H7 (cell line): ENCODE measurements at regions not wholly inside any gene's neighbourhood (a gene's known extent, or its start where the extent isn't known, plus 50 kb on each side); places are given as distances from the start of the nearest gene placed in this dataset.
A peak's percentile ranks its signal among the peaks of the same experiment; 100 is the strongest.
"Not testable (repeated sequence)": the region's sequence is repeated elsewhere in the genome, so short reads cannot be mapped to it uniquely, and the experiment has no call there.

Experiments
- DNase-seq: peaks from one replicate; pipeline ENCODE4 v3.0.0; 2012
- H3K27me3 ChIP-seq: 2 replicates; pipeline ENCODE4 v1.6.0; 2011; ENCODE audit warnings: mild to moderate bottlenecking, low read length; ENCODE audit not compliant: control insufficient read depth, insufficient read depth
- H3K36me3 ChIP-seq: replicated peaks from 2 replicates; pipeline ENCODE4 v1.5.1; 2011; ENCODE audit warnings: low read length; ENCODE audit not compliant: control insufficient read depth, insufficient read depth
- H3K4me3 ChIP-seq: 2 replicates; pipeline ENCODE4 v1.5.1; 2011; ENCODE audit warnings: low read depth, mild to moderate bottlenecking, control low read depth, low read length, moderate library complexity; ENCODE audit not compliant: insufficient read depth

DNA sequence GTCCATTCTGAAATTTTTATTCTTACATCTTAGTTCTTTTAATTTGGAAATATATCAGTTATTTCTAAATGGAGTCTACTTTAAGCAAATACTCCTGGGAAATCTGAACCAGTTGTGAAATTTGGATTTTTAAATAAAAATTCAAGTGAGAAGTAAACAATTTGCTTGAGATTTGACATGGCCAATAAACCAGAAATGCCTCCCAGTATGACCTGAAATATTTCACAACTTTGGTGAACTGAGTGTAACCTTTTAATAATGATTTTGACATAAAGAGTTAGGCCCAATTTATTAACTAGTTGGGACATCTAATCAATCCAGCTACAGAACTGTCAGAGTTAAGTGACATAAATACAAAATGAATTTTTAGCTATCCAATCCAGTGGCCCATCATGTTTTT, 192.0 kb downstream of the ZC3H11B start:
- Histone ChIP-seq H3K36me3 (no peaks in the 10 kb centered on the region), H3K27me3 (no peaks in the 10 kb centered on the region), H3K4me3 (no peak overlapping the region)
- no peak for DNase-seq

DNA sequence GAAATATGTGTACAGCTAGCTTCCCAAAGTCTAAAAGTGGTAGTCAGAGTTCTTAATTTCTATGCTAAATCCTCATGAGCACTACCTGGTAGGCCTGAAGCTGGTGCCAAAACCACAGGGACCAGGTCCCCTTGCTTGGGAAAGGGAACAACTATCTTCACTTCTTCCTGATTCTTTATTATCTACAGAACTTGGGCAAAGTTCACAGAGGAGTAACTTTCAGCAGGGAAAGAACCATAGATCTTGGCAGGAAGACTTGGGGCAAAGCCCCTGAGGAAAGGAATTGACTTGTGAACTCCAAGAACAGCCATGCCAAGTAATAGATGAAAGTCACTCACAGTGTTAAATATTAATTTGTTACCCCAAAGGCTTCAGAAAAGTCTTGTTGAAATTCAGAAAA, 193.0 kb downstream of the ZC3H11B start:
- no peaks in the 10 kb centered on the region for H3K27me3 ChIP-seq
- H3K4me3 ChIP-seq: no peak overlapping the region
- no peaks in the 10 kb centered on the region for H3K36me3 ChIP-seq
- no peak for DNase-seq

DNA sequence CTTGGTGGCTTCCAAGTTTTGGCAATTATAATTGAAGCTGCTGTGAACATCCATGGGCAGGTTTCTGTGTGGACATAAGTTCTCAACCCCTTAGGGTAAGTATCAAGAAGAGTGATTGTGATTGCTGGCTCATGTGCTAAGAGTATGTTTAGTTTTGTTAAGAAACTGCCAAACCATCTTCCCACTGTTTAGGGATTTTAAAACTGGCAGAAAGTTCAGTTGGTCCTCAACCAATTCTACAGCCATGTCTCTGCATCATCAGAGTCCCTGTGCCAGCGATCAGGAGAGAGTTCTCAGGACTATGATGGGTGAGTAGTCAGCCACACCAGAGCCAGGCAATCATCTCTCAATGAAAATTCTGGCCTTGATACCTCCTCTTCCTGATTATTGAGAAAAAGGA, 193.8 kb downstream of the ZC3H11B start:
- no peaks in the 10 kb centered on the region for H3K36me3 ChIP-seq
- H3K4me3 ChIP-seq: no peak overlapping the region
- DNase-seq: no peak
- no peaks in the 10 kb centered on the region for H3K27me3 ChIP-seq

DNA sequence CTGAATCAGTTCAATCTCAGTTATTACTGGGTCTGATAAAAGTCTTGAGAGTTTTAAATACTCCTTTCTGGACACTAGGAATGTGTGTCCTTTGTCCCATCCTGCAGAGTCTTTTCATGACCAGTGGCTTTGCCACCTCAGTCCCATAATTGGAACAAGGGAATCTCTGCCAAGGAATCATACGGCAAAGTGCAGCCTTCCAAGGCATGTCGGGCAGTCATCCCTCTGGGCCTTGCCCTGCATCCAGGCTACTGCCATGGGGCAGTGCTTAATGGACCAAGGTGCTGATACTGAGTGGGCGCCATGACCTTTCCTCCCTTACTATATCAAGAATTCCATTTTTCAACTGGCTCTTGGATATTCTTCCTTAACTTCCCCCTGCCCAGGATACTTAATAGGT, 195.3 kb downstream of the ZC3H11B start:
- DNase-seq: no peak
- no peaks in the 10 kb centered on the region for H3K36me3 ChIP-seq
- no peaks in the 10 kb centered on the region for H3K27me3 ChIP-seq
- no peak overlapping the region for H3K4me3 ChIP-seq

DNA sequence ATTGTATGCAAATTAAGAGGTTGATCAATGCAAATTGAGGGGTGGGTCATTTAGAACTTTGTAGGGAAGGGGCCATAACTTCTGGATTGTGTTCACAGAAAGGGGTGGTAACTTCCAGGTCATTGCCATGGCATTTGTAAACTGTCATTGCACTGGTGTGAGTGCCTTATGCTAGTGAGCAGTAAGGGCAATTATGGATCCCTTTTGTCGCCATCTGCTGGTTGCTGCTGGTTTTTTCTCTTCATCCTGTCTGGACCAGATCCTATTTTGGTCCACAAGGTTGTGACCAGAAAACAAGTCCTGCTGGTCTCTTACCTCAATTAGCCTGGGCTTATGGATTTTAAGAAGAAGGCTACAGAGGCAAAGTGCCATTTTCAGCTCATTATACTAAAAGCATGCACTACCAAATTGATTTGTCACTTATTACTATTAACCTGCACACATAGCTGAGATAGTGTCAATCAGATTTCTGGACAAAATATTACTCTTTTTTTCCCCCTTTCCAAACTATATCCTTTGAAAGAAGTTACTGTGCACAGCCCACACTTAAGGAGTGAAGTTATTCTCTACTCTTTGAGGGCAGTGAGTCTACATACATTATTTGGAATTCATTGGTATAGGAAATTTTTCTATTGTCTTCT, 196.2 kb downstream of the ZC3H11B start:
- H3K36me3 ChIP-seq: no peaks in the 10 kb centered on the region
- no peak overlapping the region for H3K4me3 ChIP-seq
- no peaks in the 10 kb centered on the region for H3K27me3 ChIP-seq
- peak; percentile 19 for DNase-seq

DNA sequence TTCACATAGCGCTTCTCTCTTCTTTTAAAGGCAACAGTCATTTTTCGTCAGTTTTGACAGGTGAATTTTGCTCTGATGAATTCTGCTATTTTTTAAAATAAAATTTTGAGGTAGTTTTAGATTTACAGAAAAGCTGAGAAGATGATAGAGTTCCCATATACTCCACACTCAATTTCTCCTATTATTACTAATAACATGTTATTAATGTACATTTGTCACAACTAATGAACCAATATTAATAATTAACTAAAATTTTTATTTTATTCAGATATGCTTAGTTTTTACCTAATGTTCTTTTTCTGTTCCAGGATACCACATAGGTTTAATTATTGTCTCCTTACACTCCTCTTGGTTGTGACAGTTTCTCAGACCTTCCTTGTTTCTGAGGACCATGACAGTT, 197.0 kb downstream of the ZC3H11B start:
- Histone ChIP-seq H3K36me3 (no peaks in the 10 kb centered on the region), H3K4me3 (no peak overlapping the region), H3K27me3 (no peaks in the 10 kb centered on the region)
- no peak for DNase-seq

DNA sequence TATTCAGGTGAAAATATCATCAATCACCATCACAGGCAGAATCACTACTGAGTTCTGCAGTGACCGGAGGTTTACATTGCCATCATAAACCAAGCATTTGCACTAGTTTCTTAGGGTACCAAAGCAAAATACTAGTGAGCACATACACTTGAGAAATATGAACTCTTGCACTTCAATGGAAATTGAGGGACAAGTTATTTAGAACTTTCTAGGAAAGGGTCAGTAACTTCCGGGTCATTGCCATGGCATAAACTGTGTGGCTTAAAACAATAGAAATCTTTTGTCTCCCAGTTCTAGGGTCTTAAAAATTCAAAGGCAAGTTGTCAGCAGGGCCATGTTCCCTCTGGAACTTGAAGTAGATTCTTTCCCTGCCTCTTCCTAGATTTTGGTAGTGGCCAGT, 197.5 kb downstream of the ZC3H11B start:
- no peak overlapping the region for H3K4me3 ChIP-seq
- H3K36me3 ChIP-seq: no peaks in the 10 kb centered on the region
- DNase-seq: no peak
- no peaks in the 10 kb centered on the region for H3K27me3 ChIP-seq

DNA sequence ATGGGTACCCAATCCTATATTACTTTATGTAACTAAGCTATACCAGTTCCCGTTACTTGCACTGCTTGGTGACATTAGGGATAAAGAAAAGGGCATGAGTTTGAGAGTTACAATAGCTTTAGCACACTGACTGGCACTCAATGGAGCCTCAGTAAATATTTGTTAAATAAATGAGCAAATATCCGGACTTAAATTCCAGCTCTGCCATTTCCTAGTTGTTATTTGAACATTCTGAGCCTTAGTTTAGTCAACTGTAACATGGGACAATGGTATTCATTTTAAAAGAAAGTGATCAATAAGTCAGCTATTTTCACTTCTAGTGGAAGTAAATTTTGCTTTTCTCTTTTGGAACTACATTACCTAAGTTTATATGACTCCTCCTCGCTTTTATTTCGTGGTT, 198.7 kb downstream of the ZC3H11B start:
- no peak for DNase-seq
- Histone ChIP-seq H3K27me3 (no peaks in the 10 kb centered on the region), H3K36me3 (no peaks in the 10 kb centered on the region), H3K4me3 (no peak overlapping the region)

DNA sequence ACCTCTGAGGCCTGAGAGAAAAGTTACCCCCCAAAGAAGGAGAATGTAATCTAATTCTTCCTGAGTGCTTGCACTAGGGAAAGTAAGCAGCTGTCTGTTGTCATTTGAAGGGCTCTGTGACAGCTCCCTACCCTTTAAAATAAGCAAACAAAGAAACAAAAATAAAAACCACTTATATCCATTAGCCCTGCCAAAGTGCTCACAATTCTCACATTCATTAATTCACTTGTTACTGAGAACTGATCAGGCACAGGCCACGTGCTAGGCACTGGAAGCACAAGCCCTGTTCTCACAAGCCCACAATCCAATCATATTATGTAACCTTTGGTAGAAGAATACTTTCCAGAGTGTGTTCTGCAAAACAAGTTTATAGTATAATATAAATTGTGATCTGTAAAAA, 199.4 kb downstream of the ZC3H11B start:
- Histone ChIP-seq H3K36me3 (no peaks in the 10 kb centered on the region), H3K27me3 (no peaks in the 10 kb centered on the region), H3K4me3 (no peak overlapping the region)
- DNase-seq: no peak

DNA sequence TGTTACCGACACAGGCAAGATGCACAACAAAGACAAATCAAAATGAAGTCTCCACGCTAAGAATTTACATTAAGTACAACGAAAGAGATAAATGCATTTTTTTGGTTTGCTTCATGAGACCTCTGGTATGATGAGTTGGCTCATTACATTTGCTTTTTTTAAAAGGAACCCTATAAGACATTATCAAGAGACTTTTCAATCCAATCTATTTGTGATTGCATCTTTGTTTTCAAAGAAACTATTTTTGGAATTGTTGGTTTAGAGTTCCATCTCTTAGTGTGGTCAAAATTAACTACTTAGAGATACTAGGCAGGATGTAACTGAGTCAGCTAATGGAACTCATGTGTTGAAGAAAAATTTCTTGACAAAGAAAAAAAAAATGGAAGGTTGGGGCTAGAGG, 200.1 kb downstream of the ZC3H11B start:
- no peak for DNase-seq

DNA sequence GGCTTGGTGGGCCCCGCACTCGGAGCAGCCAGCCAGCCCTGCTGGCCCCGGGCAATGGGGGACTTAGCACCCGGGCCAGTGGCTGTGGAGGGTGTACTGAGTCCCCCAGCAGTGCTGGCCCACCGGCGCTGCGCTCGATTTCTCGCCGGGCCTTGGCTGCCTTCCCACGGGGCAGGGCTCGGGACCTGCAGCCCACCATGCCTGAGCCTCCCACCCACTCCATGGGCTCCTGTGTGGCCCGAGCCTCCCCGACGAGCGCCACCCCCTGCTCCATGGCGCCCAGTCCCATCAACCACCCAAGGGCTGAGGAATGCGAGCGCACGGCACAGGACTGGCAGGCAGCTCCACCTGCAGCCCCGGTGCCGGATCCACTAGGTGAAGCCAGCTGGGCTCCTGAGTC, 202.2 kb downstream of the ZC3H11B start:
- H3K27me3 ChIP-seq, H3K4me3 ChIP-seq, H3K36me3 ChIP-seq, DNase-seq: not testable (repeated sequence)

More for the DNA sequence above, 200.1 kb downstream of the ZC3H11B start:
- H3K4me3 ChIP-seq: no peak overlapping the region
- H3K36me3 ChIP-seq: no peaks in the 10 kb centered on the region
- H3K27me3 ChIP-seq: no peaks in the 10 kb centered on the region

DNA sequence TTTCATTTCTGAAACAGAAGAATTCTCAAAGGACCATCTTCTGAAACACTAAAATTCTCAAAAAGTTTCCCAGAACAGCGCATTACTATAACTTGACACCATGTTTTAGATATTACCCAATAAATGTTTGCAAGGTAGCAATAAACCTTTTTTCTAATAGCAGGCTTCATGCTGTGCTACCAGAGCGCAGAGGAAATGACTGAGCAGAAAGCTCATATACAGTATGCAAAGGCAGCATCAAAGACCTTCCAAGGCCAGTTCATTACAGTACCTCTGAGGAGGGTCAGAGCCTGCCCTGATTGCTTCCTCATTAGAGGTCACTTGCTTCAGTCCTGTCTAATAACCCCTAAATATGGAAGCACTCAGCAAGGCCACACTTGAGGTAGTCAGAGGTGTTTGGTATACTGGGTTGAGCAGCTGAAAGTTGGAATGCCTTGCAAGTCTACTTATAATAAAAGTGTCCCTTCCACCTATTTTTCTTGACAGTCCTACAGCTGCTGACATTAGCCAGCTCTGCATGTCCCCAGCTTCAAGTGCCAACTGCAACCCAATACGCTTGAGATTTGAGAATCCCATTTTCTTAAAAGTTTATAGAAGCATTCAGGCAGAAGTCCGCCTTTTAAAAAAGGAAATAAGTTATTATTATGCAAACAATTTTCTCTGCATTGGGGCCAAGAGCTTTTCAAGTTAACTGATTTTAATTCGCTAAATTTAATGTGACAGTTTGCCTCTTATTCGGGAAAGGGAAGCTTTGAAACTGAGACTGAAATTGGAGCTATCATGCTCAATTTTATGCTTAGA, 207.2 kb downstream of the ZC3H11B start:
- Histone ChIP-seq H3K27me3 (no peaks in the 10 kb centered on the region), H3K4me3 (no peak overlapping the region), H3K36me3 (no peaks in the 10 kb centered on the region)
- DNase-seq: peak; percentile 6

DNA sequence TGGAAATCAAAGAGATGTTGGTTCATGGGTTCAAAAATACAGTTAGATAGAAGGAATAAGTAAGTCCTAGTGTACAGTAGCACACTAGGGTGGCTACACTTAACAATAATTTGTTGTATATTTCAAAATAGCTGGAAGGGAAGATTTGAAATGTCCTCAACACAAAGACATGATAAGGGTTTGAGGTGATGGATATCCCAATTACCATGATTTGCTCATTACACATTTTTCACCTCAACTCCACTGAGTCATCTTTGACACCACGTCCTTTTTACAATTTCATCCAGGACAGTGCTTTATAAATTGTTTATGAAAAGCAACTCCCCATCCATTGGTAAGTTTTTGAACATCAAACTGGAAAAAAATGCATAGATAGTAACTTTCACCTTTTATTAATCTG, 208.3 kb downstream of the ZC3H11B start:
- Histone ChIP-seq H3K36me3 (no peaks in the 10 kb centered on the region), H3K4me3 (no peak overlapping the region), H3K27me3 (no peaks in the 10 kb centered on the region)
- DNase-seq: no peak

DNA sequence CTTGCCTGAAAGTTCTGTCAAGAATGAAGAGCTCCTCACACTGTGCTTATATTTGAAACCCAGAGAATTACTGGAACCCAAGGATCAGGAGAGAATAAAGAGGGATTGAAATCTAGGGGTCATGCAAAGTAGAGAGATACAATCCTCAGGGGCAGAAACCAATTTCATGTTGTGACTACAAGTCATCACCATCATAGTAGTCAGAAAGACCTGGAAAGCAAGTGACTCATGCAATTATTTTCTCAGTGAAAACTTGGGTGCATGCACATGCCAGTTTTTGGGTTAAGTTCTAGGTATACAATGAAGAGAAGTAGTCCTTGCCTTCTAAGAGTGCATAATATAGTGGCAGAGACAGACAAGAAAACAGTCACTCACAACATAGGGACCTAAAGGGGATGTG, 210.0 kb downstream of the ZC3H11B start:
- H3K4me3 ChIP-seq: no peak overlapping the region
- H3K36me3 ChIP-seq: no peaks in the 10 kb centered on the region
- DNase-seq: no peak
- no peaks in the 10 kb centered on the region for H3K27me3 ChIP-seq

DNA sequence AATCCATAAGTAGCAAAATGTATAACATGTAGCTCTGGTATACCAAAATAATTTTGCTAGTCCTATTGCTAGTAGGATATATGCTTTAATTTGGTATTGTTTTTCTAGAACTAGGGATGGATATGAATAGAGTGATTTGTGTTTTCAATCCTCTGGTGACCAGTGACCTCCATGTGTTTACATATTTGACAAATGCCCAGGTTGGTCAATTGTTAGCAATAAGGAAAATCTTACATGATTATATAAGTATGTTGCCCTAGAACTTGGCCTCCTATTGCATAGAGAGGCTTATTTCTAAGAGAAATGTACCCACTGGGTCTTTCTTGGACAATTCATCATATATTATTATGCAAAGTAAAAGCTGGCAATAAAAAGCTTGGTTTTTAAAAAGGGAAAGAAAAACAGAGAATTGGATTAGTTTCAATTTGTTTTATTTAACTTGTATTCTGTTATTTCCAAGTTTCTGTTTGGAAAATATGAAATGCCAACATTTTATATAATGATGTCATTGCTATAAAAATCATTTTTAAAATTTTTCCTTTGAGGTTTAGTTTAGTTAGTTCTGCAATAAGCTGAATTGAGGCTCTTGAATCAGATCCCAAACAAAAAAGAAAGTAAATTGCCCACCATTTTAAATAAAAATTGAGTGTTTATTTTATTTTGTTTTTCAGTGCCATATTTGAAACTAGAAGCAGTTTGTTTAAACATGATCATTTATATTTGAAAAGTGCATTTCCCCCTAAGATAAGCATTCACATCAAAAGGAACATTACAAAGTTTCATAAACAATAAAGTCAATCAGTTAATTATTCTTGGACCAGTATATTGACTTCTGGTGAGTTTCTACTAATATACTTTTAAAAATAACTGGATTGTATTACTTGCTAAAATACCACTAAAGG, 210.9 kb downstream of the ZC3H11B start:
- Histone ChIP-seq H3K4me3 (no peak overlapping the region), H3K27me3 (no peaks in the 10 kb centered on the region), H3K36me3 (no peaks in the 10 kb centered on the region)
- DNase-seq: no peak
